ENCODE measurements at regions not wholly inside any gene's neighbourhood (a gene's known extent, or its start where the extent isn't known, plus 50 kb on each side); places are given as distances from the start of the nearest gene placed in this dataset.

DNA sequence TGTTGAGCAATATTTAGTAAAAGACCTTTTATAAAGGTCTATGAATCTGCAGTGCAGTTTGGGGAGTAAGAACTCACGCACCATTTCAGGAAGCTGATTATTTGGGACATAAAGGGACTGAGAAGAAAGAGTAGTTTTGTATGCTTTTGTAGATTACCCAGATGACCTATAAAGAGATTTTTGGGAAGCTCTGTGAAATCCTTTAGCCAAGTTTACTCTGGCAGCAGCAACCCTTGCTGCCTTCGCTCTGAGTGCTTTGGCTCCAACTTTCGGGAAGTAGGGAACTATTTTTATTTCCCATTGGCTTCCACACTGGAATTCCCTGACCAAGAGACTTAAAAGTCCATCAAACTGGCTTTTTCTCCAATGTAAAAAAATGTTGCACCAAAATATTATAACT is 1110.1 kb upstream of the PHF14 start:
- Histone ChIP-seq H3K9ac (ENCODE audit: control insufficient read depth, extremely low read depth, insufficient read depth, low read length) (no peak overlapping the region), H3K27me3 (ENCODE audit: control insufficient read depth, extremely low read depth, insufficient read depth, low read length) (no peaks in the 10 kb centered on the region), H3K9me1 (ENCODE audit: control insufficient read depth, extremely low read depth, insufficient read depth, low read length) (no peaks in the 10 kb centered on the region), H3K9me3 (ENCODE audit: control insufficient read depth, low read depth, low read length) (no peaks in the 10 kb centered on the region), H2AFZ (ENCODE audit: control insufficient read depth, low read length) (no peak overlapping the region), H3K4me3 (ENCODE audit: control insufficient read depth in 2 of 3, extremely low read depth in 1 of 3, insufficient read depth in 2 of 3, low read depth in 1 of 3, low read length in 3 of 3) (no peak overlapping the region), H4K20me1 (ENCODE audit: control insufficient read depth, extremely low read depth, insufficient read depth, low read length) (no peaks in the 10 kb centered on the region), H3K4me2 (ENCODE audit: control insufficient read depth, extremely low read depth, insufficient read depth, low read depth, low read length) (no peak overlapping the region), H3K4me1 (ENCODE audit: control insufficient read depth, extremely low read depth, insufficient read depth, low read length) (no peaks in the 10 kb centered on the region), H3K27ac (ENCODE audit: control insufficient read depth, insufficient read depth, low read length) (no peak overlapping the region), H3K79me2 (ENCODE audit: control insufficient read depth, insufficient read depth, low read length) (no peaks in the 10 kb centered on the region), H3K36me3 (ENCODE audit: control insufficient read depth in 2 of 2, extremely low read depth in 1 of 2, insufficient read depth in 2 of 2, low read length in 2 of 2) (no peaks in the 10 kb centered on the region)
- FAIRE-seq (no peak), DNase-seq (ENCODE audit: low read depth, low spot score) (no peak)
- dilution Hi-C loops (cut with MboI; ENCODE audit: extremely low pct_ligation_motif_present, low sequenced_read_pairs) = no loop called here
- no peak for TF ChIP-seq EZH2 (IDR thresholded peaks at IDR 0.05; ENCODE audit: low read length)
- TF ChIP-seq, protein P1, sequence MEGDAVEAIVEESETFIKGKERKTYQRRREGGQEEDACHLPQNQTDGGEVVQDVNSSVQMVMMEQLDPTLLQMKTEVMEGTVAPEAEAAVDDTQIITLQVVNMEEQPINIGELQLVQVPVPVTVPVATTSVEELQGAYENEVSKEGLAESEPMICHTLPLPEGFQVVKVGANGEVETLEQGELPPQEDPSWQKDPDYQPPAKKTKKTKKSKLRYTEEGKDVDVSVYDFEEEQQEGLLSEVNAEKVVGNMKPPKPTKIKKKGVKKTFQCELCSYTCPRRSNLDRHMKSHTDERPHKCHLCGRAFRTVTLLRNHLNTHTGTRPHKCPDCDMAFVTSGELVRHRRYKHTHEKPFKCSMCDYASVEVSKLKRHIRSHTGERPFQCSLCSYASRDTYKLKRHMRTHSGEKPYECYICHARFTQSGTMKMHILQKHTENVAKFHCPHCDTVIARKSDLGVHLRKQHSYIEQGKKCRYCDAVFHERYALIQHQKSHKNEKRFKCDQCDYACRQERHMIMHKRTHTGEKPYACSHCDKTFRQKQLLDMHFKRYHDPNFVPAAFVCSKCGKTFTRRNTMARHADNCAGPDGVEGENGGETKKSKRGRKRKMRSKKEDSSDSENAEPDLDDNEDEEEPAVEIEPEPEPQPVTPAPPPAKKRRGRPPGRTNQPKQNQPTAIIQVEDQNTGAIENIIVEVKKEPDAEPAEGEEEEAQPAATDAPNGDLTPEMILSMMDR (optimal IDR thresholded peaks at IDR 0.05 in 1 of 3, IDR thresholded peaks at IDR 0.05 in 1 of 3, conservative IDR thresholded peaks at IDR 0.05 in 1 of 3; ENCODE audit: extremely low read depth in 1 of 3, insufficient read depth in 2 of 3, low read length in 3 of 3) = no peak

DNA sequence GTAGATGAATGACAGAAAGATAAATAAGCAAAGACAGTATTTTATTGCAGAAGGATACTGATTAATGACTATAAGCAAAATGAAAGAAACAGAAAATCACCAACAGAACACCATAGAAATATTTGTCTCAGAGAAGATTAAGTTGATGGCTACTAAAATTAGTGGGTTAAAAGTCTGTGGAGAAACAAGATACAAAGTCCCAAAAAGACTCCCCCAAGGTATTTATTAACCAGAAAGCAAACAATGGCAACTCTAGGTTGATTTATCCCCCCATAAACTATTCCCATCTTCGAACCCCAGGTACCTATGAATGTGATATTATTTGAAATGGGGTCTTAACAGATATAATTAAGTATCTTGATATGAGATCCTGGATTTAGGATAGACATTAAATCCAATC is 1104.5 kb upstream of the PHF14 start:
- DNase-seq (ENCODE audit: low read depth, low spot score) (no peak), FAIRE-seq (no peak)
- Histone ChIP-seq H4K20me1 (ENCODE audit: control insufficient read depth, extremely low read depth, insufficient read depth, low read length) (no peaks in the 10 kb centered on the region), H3K36me3 (ENCODE audit: control insufficient read depth in 2 of 2, extremely low read depth in 1 of 2, insufficient read depth in 2 of 2, low read length in 2 of 2) (no peaks in the 10 kb centered on the region), H2AFZ (ENCODE audit: control insufficient read depth, low read length) (no peak overlapping the region), H3K27me3 (ENCODE audit: control insufficient read depth, extremely low read depth, insufficient read depth, low read length) (no peaks in the 10 kb centered on the region), H3K4me3 (ENCODE audit: control insufficient read depth in 2 of 3, extremely low read depth in 1 of 3, insufficient read depth in 2 of 3, low read depth in 1 of 3, low read length in 3 of 3) (no peak overlapping the region), H3K9ac (ENCODE audit: control insufficient read depth, extremely low read depth, insufficient read depth, low read length) (no peak overlapping the region), H3K4me1 (ENCODE audit: control insufficient read depth, extremely low read depth, insufficient read depth, low read length) (no peaks in the 10 kb centered on the region), H3K4me2 (ENCODE audit: control insufficient read depth, extremely low read depth, insufficient read depth, low read depth, low read length) (no peak overlapping the region), H3K9me3 (ENCODE audit: control insufficient read depth, low read depth, low read length) (no peaks in the 10 kb centered on the region), H3K9me1 (ENCODE audit: control insufficient read depth, extremely low read depth, insufficient read depth, low read length) (no peaks in the 10 kb centered on the region), H3K27ac (ENCODE audit: control insufficient read depth, insufficient read depth, low read length) (no peak overlapping the region), H3K79me2 (ENCODE audit: control insufficient read depth, insufficient read depth, low read length) (no peaks in the 10 kb centered on the region)
- dilution Hi-C loops (cut with MboI; ENCODE audit: extremely low pct_ligation_motif_present, low sequenced_read_pairs) = no loop called here
- no peak for TF ChIP-seq EZH2 (IDR thresholded peaks at IDR 0.05; ENCODE audit: low read length)
- TF ChIP-seq, protein P1 (optimal IDR thresholded peaks at IDR 0.05 in 1 of 3, IDR thresholded peaks at IDR 0.05 in 1 of 3, conservative IDR thresholded peaks at IDR 0.05 in 1 of 3; ENCODE audit: extremely low read depth in 1 of 3, insufficient read depth in 2 of 3, low read length in 3 of 3) = no peak

Data from keratinocyte (primary cell).